Stimulated activated CD4-positive, alpha-beta T cell treated with anti-CD3 and anti-CD28 coated beads, Interleukin-4, amount 100 ng/mL, for 1 hour (primary cell): ENCODE measurements at regions not wholly inside any gene's neighbourhood (a gene's known extent, or its start where the extent isn't known, plus 50 kb on each side); places are given as distances from the start of the nearest gene placed in this dataset.
"Not testable (repeated sequence)": the region's sequence is repeated elsewhere in the genome, so short reads cannot be mapped to it uniquely, and the experiment has no call there.

Experiments used
- DNase-seq: peaks from one replicate; pipeline ENCODE4 v3.0.0-alpha.2; 2020

- no peak for DNase-seq
Observed at GRCh38 chr6:18527836-18528743, 140.9 kb downstream of the RNF144B start.

- DNase-seq, result no peak
Observed at GRCh38 chr6:18530201-18530600, 143.1 kb downstream of the RNF144B start.

GRCh38 chr6:18532139-18532538 is 145.0 kb downstream of the RNF144B start:
- DNase-seq, result no peak

GRCh38 chr6:18533793-18534192 is 146.6 kb downstream of the RNF144B start:
- DNase-seq, result no peak

GRCh38 chr6:18536591-18537055 is 149.5 kb downstream of the RNF144B start:
- DNase-seq, result no peak

- no peak for DNase-seq
Observed at GRCh38 chr6:18538315-18538714, 151.2 kb downstream of the RNF144B start.

GRCh38 chr6:18543051-18543450 is 155.9 kb downstream of the RNF144B start:
- no peak for DNase-seq

GRCh38 chr6:18545142-18545541 is 158.0 kb downstream of the RNF144B start:
- not testable (repeated sequence) for DNase-seq

- no peak for DNase-seq
Observed at GRCh38 chr6:18545726-18546125, 158.6 kb downstream of the RNF144B start.

- DNase-seq, result no peak
Observed at GRCh38 chr6:18550119-18550518, 163.0 kb downstream of the RNF144B start.

- DNase-seq, result no peak
Observed at GRCh38 chr6:18551228-18551627, 164.1 kb downstream of the RNF144B start.

GRCh38 chr6:18555750-18556149 is 168.6 kb downstream of the RNF144B start:
- DNase-seq, result no peak

GRCh38 chr6:18561037-18561750 is 174.0 kb downstream of the RNF144B start:
- no peak for DNase-seq

GRCh38 chr6:18562726-18563125 is 175.6 kb downstream of the RNF144B start:
- DNase-seq, result no peak

- no peak for DNase-seq
Observed at GRCh38 chr6:18564775-18565174, 177.6 kb downstream of the RNF144B start.

- DNase-seq, result no peak
Observed at GRCh38 chr6:18565231-18565630, 178.1 kb downstream of the RNF144B start.

GRCh38 chr6:18567380-18567779 is 180.2 kb downstream of the RNF144B start:
- DNase-seq, result no peak

GRCh38 chr6:18577491-18577890 is 190.3 kb downstream of the RNF144B start:
- no peak for DNase-seq

- no peak for DNase-seq
Observed at GRCh38 chr6:18579166-18579565, 192.0 kb downstream of the RNF144B start.

GRCh38 chr6:18579869-18580268 is 192.7 kb downstream of the RNF144B start:
- no peak for DNase-seq

- no peak for DNase-seq
Observed at GRCh38 chr6:18584372-18584771, 197.2 kb downstream of the RNF144B start.

GRCh38 chr6:18585032-18585573 is 198.0 kb downstream of the RNF144B start:
- no peak for DNase-seq

GRCh38 chr6:18586133-18586532 is 199.0 kb downstream of the RNF144B start:
- DNase-seq, result no peak
